T-helper 2 cell (primary cell): ENCODE measurements at regions not wholly inside any gene's neighbourhood (a gene's known extent, or its start where the extent isn't known, plus 50 kb on each side); places are given as distances from the start of the nearest gene placed in this dataset.
"Not testable (repeated sequence)": the region's sequence is repeated elsewhere in the genome, so short reads cannot be mapped to it uniquely, and the experiment has no call there.

Source experiments
- DNase-seq, 5 experiments: peaks; one replicate each; pipeline versions ENCODE4 v3.0.0 to v3.0.0-alpha.2; 2012 to 2022

DNA sequence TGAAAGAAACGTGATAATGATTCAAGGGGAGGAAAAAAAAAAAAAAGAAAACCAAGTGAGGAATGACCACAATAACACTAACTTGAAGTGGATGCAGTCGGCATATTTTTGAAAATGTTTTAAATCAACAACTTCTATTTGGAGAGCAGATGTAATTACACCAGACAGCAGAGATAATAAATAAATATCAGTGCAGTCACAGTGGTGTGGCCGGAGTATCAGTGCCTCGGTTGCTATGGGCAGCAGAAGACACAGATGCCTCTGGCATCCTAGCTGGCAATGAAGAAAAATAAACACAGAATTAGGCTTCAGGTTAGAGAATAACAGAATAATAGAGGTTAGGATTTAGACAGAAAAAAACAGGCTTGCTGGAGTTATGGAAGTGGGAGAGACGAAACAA is 888.3 kb downstream of the LTN1 start:
- DNase-seq = no peak

- DNase-seq = no peak
Measured at GRCh38 chr21:28100366-28100765, 892.3 kb downstream of the LTN1 start.

DNA sequence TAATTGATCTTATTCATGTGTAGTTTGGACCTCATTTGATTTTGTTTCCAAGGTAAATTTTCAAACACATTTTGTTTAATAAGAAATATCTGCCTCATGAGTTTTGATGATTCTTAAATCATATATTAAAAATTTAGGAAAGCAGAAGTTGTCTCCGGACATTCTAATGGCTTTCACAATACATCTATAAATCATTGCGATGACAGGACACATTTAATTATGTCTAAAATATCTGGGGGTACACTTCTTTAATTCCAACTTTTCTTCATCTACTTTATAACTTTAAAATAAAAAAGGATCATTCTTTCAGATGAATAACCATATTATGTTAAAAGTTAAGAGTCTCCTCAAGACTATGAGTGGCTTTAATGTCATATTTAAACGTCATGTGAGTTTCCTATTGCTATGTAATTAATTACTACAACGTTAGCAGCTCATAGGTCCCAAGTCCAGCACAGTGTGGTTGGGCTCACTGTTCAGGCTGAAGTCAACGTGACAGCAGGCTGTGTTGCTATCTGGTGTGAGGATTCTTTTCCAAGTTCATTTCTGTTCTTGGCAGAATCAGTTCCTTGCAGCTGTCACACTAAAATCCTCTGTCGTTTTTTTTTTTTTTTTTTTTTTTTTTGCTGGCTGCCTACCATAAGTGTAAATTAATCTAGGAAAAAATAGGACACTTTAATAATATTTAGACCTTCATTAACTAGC is 893.5 kb downstream of the LTN1 start:
- DNase-seq = no peak

DNA sequence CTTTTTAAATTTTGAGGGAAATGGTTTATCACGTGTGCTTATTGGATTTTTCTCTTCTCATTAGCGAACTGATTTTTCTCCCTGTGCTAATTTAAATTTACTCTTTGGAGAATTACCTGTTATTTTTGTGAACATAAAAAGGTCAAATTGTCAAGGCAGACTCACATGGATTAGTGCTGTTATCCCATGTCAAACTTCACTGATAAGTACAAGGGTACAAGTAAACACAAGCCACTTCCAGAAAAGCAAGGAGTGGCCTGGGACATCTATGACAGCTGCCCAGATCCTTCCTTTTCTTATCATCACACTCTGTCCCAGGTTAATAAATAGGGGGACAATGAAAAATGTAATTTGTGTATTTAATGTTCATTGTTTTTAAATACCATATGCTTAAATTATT is 901.2 kb downstream of the LTN1 start:
- DNase-seq = no peak

DNA sequence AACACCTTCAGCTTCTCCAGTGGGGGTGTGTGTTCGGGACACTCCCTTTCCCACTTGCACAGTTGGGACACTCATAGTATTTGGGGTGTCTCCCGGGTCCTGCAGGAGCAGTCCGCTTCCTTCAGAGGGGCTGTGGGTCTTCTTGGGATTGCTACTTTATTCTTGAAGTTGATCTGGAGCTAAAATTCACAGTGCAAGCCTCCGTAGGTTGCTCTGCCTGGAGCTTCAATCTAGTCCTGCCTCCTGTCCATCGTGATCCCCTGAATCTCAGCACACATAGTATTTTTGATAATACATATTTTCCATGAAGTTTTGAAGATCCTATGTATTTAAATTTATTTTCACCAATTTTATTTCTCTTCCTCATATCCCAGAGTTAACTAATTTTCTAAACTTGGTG is 902.1 kb downstream of the LTN1 start:
- no peak for DNase-seq

DNA sequence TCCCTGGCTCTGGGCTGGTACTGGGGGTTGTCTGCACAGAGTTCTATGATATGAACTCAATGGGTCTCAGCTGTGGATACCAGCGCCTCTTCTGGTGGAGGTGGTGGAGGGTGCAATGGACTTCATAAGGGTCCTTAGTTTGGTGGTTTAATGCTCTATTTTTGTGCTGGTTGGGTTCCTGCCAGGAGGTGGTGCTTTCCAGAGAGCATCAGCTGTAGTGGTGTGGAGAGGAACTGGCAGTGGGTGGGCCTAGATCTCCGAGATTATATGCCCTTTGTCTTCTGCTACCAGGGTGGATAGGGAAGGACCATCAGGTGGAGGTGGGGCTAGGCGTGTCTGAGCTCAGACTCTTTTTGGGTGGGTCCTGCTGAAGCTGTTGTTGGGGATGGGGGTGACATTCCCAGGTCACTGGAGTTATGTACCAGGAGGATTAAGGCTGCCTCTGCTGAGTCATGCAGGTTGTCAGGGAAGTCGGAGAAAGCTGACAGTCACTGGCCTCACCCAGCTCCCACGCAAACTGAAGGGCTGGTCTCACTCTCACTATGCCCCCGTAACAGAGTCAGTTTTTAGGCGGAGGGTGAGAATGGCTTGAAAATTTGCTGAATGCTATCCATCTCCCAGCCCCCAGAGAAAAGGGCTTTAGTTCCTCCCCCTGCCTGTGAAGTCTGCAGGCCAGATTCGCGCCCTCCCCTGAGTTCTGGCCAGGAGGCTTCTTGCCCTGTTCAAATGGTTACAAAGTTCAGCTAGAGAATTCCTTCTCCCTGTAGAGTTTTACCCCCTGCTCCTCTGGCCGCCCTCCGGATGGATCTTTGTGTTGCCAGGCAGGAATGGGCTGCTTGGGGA is 902.9 kb downstream of the LTN1 start:
- DNase-seq = no peak

DNA sequence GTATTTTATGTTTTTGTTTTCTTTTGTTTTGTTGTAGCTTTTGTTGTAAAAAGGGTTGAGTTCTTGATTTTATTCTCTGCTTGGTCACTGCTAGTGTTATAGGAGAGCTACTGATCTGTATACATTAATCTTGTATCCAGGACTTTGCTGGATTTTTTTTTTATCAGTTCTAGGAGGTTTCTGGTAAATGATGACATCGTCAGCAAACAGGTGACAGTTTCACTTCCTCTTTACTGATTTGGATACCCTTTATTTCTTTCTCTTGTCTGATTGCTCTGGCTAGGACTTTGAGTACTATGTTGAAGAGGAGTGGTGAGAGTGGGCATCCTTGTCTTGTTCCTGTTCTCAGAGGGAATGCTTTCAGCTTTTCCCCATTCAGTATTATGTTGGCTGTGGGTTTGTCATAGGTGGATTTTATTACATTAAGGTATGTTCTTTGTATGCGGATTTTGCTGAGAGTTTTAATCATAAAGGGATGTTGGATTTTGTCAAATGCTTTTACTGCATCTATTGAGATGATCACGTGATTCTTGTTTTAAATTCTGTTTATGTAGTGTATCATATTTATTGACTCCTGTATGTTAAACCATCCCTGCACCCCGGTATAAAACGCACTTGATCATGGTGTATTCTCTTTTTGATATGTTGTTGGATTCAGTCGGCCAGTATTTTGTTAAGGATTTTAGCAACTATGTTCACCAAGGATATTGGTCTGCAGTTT is 905.7 kb downstream of the LTN1 start:
- DNase-seq = no peak

DNA sequence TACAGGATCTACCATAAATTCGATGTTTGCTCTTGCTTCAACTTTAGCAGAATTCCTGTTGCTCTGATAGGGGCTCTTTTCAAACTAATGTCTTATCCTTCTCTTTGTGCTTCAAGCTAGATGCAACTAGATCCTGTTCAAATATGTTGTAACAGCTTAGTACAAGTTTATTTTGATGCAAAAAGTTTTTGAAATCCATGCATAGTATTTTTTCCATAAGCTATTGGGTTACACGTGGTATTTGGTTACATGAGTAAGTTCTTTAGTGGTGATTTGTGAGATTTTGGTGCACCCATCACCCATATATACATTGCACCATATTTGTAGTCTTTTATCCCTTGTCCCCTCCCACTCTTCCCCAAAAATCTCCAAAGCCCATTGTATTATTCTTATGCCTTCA is 907.7 kb downstream of the LTN1 start:
- DNase-seq = no peak

DNA sequence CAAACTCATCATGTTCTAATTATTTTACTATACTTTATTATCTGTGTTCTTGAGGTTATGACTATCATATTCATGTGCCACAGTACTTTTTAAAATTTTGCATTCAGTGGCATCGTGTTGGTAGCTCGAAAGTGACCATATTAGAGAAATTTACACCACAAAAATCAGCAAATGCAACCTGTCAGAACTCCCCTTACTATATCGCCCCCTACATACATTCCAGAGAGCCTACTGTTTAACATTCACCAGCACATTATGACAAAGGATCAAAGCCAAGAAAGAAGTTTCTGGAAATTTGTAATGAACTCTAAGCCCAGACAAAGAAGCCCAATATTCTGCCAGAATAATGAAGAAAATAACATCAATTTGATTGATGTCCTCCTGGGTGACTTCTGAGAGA is 909.3 kb downstream of the LTN1 start:
- DNase-seq = no peak

GRCh38 chr21:28078126-28078525 is 914.6 kb downstream of the LTN1 start:
- DNase-seq = no peak

- no peak for DNase-seq
Measured at GRCh38 chr21:28074676-28075075, 918.0 kb downstream of the LTN1 start.

- DNase-seq = no peak
Measured at GRCh38 chr21:28072601-28073000, 920.1 kb downstream of the LTN1 start.

DNA sequence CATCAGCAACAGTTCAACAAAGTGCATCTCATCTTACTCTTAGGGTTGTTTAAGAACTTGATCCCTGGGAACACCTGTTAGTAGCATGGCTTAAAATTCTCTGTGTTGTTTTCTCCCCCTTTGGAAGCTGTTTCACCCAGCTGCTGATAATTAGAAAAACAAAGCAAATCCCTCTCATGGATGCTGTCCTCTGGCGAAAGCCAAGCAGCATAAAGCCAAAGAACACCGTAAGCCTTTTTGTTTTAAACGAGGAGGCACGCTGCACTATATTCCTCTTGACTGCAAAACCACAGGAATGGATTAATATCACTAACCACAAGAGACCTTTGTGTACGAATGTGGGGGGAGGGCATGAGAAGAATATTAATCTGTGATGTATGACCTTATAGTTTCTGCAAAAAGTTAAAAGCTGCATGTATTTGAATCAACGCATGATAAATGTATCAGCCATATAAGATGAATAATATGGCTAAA is 923.2 kb downstream of the LTN1 start:
- no peak for DNase-seq

DNA sequence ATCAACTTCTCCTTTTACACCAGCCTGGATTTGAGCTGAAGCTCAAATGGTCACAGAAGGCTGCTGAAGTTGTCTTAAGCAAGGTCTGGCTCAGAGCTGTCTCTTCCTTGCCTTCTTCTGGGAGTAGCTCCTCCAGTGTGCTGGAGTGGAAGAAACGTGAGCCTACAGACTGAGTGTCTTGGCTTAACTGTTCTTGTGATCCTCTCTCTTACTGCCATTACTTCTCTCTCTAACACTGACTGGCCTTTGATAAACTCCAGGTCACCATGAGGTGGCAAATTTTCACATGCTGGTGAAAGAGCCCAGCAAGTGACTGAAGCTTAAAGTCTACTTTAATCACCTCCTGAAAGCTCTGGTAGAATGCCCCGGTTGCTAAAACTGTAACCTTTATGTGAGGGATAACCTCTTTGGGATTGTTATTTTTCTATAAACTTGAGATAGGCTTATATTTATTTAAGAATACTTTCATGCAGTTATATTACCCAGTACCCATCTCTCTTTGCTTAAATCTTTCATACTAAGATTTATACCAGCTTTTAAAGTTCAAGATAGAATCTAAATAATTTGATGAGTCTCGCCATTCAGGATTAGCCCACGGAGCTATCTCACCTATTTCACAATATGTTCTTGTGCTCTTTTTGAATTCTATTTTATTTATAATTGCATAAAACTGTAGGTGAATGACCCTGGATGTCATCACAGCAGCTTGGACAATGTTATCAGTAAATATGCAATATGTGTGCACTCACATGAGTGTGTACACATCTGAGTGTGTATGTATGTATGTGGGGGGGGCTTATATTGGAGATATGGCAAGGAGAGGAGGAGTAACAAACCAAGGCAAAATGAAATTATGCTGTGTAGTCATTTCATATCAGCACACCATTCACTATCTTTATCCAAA is 924.0 kb downstream of the LTN1 start:
- DNase-seq = no peak

GRCh38 chr21:28066596-28067387 is 925.9 kb downstream of the LTN1 start:
- DNase-seq = no peak

- DNase-seq = peak in 1 of 5 experiments; percentile 27
Measured at GRCh38 chr21:28066076-28066475, 926.6 kb downstream of the LTN1 start.

- no peak for DNase-seq
Measured at GRCh38 chr21:28063241-28064216, 929.1 kb downstream of the LTN1 start.

DNA sequence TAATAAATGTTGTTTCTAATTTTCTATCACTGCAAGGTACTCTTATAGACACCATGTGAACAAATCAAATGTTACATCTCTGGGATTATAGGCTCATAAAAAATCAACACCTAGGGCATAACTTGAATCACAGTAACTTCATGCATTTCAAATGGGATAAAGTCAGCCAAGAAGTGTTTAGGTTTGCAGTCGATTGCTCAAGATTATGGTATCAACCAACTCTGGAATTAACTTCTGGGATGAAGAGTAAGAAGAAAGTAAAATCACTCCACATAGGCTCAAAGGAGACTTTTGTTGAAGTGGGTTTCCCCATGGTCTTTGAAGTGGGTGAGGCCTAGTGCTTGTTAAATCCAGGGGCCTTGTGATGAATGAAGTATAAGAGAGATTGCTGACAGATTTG is 939.7 kb downstream of the LTN1 start:
- not testable (repeated sequence) for DNase-seq

- not testable (repeated sequence) for DNase-seq
Measured at GRCh38 chr21:28051649-28052048, 941.0 kb downstream of the LTN1 start.

DNA sequence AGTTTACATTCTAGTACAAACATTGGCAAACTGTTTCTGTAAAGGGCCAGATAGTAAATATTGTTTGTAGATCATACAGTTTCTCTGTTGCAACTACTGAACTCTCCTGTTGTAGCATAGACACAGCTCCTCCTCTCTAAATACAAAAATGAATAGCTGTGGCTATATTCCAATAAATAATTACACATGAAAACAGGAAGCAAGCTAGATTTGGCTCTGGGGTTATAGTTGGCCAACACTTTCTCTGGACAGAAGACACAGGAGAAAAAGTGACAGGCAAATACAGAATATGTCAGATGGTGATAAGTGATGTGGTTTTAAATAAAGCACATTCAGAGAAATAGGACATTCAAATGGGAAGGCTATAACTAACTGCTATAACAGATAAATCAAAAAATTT is 957.0 kb downstream of the LTN1 start:
- not testable (repeated sequence) for DNase-seq
